ENCODE measurements at regions not wholly inside any gene's neighbourhood (a gene's known extent, or its start where the extent isn't known, plus 50 kb on each side); places are given as distances from the start of the nearest gene placed in this dataset.

DNA sequence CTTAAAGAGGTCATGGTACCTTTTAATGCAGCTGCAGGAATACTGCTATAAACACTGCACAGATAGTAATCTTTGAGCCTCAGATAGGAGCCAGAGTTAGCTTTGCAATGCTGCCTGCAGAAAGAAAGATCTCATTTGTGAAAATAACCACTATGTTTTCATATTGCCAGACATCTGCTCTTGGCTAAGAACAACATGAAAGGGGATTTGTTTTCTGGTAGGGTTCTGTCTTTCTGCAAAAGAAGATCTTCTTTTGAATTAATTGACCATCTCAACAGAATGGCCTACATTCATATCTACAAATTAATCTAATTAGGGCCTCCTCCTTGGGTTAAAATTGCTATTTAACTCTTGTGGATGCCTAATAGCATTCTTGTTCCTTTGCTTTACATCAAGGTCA, 177.6 kb upstream of the DPYD start:
- H3K27ac ChIP-seq (ENCODE audit: low read length) = no peak overlapping the region
- H3K9me3 ChIP-seq (ENCODE audit: low read length) = no peaks in the 10 kb centered on the region
- no peaks in the 10 kb centered on the region for H3K9me2 ChIP-seq (ENCODE audit: insufficient read depth, low read length)
- H3K27me3 ChIP-seq (ENCODE audit: insufficient read depth, low read depth, low read length) = no peaks in the 10 kb centered on the region
- no peaks in the 10 kb centered on the region for H3K79me2 ChIP-seq (replicated peaks; ENCODE audit: insufficient read depth, low read length)
- no peak overlapping the region for H3K4me2 ChIP-seq (ENCODE audit: low read length)
- no peak overlapping the region for H2AFZ ChIP-seq (ENCODE audit: low read depth, low read length)
- H3K36me3 ChIP-seq (ENCODE audit: insufficient read depth, low read length) = no peaks in the 10 kb centered on the region
- no peaks in the 10 kb centered on the region for H4K20me1 ChIP-seq (ENCODE audit: insufficient read depth)
- no peaks in the 10 kb centered on the region for H3F3A ChIP-seq (ENCODE audit: insufficient read depth, low read length, poor library complexity, severe bottlenecking)
- no peak overlapping the region for H3K9ac ChIP-seq (ENCODE audit: low read length)
- TF ChIP-seq RAD21 (conservative IDR thresholded peaks at IDR 0.05) (no peak), POLR2AphosphoS5 (IDR thresholded peaks at IDR 0.05) (no peak), MXI1 (conservative IDR thresholded peaks at IDR 0.05; ENCODE audit: poor library complexity, severe bottlenecking) (no peak), TAF1 (IDR thresholded peaks at IDR 0.05; ENCODE audit: low read depth) (no peak), SMC3 (conservative IDR thresholded peaks at IDR 0.05; ENCODE audit: poor library complexity) (no peak), EZH2 (IDR thresholded peaks at IDR 0.05; ENCODE audit: borderline replicate concordance, insufficient read depth, low read length, poor library complexity, severe bottlenecking) (no peak)
- TF ChIP-seq, protein P1, sequence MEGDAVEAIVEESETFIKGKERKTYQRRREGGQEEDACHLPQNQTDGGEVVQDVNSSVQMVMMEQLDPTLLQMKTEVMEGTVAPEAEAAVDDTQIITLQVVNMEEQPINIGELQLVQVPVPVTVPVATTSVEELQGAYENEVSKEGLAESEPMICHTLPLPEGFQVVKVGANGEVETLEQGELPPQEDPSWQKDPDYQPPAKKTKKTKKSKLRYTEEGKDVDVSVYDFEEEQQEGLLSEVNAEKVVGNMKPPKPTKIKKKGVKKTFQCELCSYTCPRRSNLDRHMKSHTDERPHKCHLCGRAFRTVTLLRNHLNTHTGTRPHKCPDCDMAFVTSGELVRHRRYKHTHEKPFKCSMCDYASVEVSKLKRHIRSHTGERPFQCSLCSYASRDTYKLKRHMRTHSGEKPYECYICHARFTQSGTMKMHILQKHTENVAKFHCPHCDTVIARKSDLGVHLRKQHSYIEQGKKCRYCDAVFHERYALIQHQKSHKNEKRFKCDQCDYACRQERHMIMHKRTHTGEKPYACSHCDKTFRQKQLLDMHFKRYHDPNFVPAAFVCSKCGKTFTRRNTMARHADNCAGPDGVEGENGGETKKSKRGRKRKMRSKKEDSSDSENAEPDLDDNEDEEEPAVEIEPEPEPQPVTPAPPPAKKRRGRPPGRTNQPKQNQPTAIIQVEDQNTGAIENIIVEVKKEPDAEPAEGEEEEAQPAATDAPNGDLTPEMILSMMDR (IDR thresholded peaks at IDR 0.05; ENCODE audit: poor library complexity, severe bottlenecking) = no peak
- no peak overlapping the region for H3K4me3 ChIP-seq (ENCODE audit: low read length)

GRCh38 chr1:98090351-98090750, 169.5 kb upstream of the DPYD start:
- H3K79me2 ChIP-seq (replicated peaks; ENCODE audit: insufficient read depth, low read length) = no peaks in the 10 kb centered on the region
- H3K9me2 ChIP-seq (ENCODE audit: insufficient read depth, low read length) = no peaks in the 10 kb centered on the region
- no peaks in the 10 kb centered on the region for H3F3A ChIP-seq (ENCODE audit: insufficient read depth, low read length, poor library complexity, severe bottlenecking)
- no peaks in the 10 kb centered on the region for H3K36me3 ChIP-seq (ENCODE audit: insufficient read depth, low read length)
- TF ChIP-seq REST (IDR thresholded peaks at IDR 0.05; ENCODE audit: borderline replicate concordance) (no peak), SMC3 (conservative IDR thresholded peaks at IDR 0.05; ENCODE audit: poor library complexity) (no peak), EP300 (conservative IDR thresholded peaks at IDR 0.05; ENCODE audit: poor library complexity, severe bottlenecking) (no peak), MXI1 (conservative IDR thresholded peaks at IDR 0.05; ENCODE audit: poor library complexity, severe bottlenecking) (no peak), POLR2AphosphoS5 (IDR thresholded peaks at IDR 0.05) (no peak), EZH2 (IDR thresholded peaks at IDR 0.05; ENCODE audit: borderline replicate concordance, insufficient read depth, low read length, poor library complexity, severe bottlenecking) (no peak), RAD21 (conservative IDR thresholded peaks at IDR 0.05) (no peak), TAF1 (IDR thresholded peaks at IDR 0.05; ENCODE audit: low read depth) (no peak)
- TF ChIP-seq, protein P1 (IDR thresholded peaks at IDR 0.05; ENCODE audit: poor library complexity, severe bottlenecking) = no peak
- H3K9ac ChIP-seq (ENCODE audit: low read length) = no peak overlapping the region
- no peaks in the 10 kb centered on the region for H4K20me1 ChIP-seq (ENCODE audit: insufficient read depth)
- H2AFZ ChIP-seq (ENCODE audit: low read depth, low read length) = no peak overlapping the region
- H3K27ac ChIP-seq (ENCODE audit: low read length) = no peak overlapping the region
- no peaks in the 10 kb centered on the region for H3K27me3 ChIP-seq (ENCODE audit: insufficient read depth, low read depth, low read length)
- H3K9me3 ChIP-seq (ENCODE audit: low read length) = no peaks in the 10 kb centered on the region
- no peak overlapping the region for H3K4me2 ChIP-seq (ENCODE audit: low read length)
- H3K4me3 ChIP-seq (ENCODE audit: low read length) = no peak overlapping the region
